Nucleus accumbens (tissue), 56 donors: ENCODE measurements at regions not wholly inside any gene's neighbourhood (a gene's known extent, or its start where the extent isn't known, plus 50 kb on each side); places are given as distances from the start of the nearest gene placed in this dataset.

ENCODE experiments used
- DNase-seq, 56 donors: peaks; one replicate each; lab custom pipeline; 2025; lab: John Stamatoyannopoulos, UW

DNA sequence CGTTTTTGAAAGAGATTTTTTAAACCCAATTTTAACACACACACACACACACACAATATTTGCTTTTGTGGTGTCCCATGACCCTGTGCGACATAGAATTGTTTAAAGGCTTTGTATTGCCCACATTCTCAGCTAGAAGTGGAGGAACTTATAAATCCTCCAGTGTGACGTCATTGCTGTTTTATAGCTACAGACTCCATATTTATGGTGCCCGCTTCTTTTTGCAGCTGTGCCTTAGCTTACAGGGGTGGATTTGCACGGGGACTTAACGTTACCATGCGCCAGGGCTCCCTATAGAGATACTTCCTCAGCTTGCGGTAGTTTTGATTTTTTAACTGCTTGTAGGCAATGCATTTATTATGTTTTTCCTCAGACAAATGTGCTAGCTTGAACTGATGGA, 101.9 kb upstream of the SMIM21 start:
- DNase-seq = no peak

DNA sequence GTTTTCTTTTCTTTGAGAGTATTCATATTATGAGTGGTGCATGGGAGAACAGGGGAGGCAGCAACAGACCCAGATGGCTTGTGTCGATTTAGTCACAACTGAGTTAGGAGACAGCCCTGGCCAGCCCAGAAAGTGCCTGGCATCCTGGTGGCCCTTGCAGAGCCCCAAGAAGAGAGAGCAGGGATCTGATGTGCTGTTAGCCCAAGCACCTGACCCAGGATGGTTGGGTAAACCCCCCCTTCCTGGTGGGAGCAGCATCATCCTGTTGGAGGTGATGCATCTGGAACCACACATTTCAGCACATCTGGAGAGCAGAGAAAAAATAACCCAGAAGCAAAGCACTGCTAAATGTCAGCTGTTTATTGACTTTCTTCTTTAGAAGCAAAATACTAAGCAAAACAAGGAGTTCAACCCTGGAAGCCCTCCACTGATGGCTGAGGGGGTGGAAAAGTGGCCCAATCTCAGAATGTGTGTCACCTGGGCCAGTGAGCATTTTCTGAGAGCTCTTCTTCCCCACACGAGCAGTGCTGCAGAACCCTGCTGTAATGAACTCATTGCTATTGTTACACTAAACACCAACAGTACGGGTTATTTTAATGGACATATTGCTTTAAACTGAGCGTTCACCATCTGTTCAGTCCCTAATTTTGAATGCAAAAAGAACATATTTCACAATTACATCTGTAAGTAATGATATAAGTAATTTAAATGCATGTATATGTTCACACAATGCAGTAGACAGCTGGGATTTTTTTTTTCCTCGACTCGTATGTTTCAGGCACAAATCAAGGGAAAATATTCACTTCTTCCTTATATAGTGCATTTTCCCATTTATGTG, 100.6 kb upstream of the SMIM21 start:
- no peak for DNase-seq

DNA sequence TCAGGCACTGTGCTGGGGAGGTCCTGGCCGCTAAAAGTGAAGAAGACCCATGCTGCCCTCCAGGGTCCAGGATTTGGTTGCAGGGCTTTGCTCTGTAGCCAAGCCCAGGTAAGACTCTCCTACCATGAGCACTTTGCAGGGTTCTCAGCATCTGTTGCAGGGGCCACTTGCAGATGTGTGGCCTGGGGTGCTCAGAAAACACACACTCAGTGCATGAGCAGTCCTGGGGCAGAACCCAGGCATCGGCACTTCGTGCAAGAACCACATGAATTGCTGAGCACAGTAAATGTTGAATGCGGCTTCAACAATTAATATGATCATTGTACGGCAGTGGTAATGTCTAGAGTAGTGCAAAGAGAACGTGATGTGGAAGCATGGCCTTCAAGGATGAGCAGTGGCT, 98.5 kb upstream of the SMIM21 start:
- DNase-seq = no peak

DNA sequence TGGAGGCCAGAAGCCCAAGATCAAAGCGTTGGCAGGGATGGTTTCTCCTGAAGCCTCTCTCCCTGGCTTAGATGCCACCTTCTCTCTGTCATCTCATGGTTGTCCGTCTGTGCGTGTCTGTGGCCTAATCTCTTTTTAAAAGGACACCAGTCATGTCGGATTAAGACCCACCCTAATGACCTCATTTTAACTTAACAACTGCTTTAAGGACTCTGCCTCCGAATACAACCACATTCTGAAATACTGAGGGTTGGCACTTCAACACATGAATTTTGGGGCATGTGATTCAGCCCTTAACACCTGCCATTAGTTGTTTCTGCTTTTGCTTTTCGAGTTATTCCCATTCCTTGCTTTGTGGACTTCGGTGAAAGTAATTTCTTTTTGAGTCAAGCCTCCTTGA, 97.8 kb upstream of the SMIM21 start:
- no peak for DNase-seq

DNA sequence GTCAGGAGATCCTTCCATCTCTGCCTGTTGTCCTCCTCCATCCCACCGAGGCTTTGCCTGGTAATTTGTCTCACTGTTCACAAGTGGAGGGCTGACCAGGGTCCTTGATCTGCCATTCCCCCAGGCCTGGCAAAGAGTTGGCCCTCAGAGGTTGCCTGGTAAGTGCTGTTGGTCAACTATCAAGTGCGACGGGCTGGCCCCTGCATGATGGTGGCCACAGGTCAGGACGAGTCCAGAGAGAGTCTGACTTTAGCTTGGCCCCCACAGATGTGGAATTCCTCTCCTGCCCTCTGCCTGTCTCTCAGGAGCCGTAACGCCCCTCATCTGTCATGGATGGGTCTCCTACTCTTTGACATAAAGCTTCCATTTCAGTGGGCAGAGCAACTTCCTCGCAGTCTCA, 97.3 kb upstream of the SMIM21 start:
- no peak for DNase-seq

DNA sequence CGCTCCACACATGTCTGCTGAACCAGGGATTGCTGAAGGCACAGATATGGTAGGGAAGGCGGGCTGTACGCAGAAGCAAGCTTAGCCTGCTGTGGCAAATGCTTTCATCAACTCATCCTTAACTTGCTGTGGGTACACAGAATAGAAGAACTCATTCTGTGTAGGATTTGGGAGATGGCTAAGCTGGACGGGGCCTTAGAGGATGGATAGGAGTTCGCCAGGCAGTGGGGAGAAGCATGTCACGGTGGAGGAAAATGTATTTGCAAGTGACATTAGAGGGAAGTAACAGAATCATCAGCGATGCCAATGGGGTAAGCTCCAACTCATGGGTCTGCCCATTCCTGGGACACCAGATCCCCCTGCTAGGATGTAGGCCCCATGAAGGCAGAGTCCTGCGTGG, 96.7 kb upstream of the SMIM21 start:
- no peak for DNase-seq

DNA sequence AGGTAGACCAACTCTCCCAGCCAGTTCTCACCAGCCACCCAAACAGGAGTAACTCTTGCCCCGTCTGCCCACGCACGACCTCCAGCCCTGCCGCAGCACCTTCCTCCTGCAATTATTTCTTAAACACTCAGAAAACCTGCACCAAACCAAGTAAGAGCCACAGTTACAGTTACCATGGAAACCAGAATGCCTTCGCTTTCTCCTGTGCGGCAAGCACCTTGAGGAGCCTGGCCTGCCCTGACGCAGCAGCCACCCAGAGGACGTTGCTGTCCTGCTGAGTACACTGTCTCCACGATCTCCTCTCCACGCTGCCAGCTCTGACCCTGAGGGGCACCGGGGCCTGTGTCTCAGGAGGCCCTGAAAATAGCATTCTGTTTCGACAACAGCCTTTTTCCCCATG, 94.3 kb upstream of the SMIM21 start:
- peak in 6 of 56 donors; percentile 4 to 53 (median 16) for DNase-seq

DNA sequence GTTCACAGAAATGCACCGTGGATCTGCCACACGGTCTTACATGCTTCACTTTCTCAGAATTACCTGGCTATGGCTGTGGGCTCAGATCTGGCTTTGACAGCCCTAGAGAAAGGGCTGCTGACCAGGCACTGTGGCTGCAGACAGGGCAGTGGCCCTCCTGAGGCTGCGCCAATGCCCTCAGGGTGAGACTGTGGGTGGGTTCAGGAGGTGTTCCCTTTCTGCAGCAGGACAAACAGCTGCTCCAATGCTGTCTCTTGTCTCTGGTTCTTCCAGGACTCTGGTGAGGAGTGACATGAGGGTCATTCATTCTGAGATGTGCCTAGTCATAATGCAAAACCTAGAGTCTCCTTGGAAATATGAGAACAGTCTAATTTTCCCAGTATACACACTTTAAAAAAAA, 90.5 kb upstream of the SMIM21 start:
- DNase-seq = no peak

DNA sequence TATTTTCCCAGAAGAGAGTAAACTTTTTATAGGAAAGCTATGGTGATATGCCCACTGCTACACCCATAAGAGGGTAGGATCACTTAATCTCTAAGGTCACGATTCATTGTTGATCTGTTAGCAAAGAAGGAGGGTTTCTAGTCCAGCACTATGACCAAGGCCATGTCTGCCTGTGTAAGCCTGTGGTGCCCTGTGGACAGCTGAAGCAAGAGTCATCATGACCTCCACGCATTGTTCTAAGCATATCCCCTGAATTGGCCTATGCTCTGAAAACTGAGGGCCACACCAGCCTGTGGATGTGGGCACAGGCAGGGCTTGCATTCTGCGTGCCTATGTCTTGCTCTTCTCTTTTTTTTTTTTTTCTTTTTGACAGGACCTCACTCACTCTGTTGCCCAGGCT, 89.8 kb upstream of the SMIM21 start:
- DNase-seq = no peak

DNA sequence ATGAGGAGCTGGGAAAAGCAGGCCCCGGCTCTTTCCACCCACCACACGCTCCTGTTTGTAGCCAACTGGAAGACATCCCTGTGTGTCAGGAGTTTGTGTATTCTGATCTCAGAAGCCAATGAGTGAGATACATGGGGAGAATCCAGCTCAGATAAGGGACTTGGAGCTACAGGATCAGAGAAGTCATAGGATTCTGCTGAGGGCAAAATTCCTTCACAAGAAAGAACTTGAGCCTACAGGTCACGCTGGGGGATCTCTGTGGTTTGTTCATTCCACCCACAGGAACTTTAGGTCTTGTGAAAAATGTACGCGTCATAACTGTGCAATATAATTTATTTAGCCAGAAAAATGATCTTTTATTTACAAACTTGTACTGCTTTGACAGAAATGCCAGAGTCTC, 80.1 kb upstream of the SMIM21 start:
- DNase-seq = no peak

DNA sequence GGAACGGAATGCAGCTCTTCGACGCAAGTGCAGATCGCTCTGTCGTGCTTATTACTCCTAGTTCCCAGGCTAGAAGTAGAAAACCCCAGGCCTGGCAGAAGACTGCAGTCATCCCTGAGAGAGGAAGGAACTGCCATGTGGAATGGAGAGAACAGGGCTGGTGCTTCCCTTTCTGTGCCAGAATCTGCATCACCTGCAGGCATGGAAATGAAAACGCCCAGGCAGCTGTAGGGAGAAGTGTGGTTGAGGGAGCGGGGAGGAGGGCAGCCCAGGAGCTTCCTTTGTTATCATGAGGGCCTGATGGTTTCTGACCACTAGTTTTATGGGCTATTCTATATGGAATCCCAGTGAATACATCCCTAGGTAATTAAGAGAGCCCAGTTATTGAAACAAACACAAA, 79.4 kb upstream of the SMIM21 start:
- DNase-seq = no peak

DNA sequence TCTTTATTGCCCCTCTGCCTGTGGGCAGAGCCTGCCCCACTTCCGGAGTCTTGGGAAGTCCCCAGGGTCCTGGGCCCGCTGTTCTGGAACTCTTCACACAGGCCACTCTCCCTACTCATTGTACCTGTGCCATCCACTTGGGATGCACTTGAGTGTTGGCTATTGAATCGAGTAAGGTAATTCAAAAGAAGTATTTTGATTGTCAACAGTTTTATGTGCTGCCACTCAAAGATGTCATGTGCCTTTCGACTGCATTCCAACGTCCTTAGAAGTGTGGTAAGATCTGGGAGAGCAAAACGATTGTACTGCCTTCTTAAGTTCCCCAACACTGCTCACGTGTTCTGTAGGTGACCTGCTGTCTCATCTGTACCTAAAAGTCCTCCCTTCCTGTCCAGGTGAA, 77.0 kb upstream of the SMIM21 start:
- DNase-seq = no peak

DNA sequence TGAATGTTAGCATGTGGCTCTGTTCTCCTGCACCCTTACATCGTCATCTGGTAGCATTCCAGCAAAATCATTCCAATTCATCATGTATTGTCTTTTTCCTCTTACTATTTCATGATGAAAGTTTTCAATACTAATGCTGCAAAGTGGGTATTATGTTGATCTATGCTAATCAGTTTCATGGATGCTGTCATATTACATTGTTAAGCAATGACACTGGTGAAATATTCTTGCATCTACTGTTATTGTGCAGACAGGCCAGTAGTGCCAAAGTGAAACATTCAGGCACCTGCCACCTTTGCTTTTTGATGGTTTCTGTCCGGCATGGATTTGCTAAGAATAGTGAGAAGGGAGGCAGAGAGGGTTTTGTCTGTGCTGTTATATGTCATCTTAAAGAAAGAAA, 76.1 kb upstream of the SMIM21 start:
- DNase-seq = no peak

DNA sequence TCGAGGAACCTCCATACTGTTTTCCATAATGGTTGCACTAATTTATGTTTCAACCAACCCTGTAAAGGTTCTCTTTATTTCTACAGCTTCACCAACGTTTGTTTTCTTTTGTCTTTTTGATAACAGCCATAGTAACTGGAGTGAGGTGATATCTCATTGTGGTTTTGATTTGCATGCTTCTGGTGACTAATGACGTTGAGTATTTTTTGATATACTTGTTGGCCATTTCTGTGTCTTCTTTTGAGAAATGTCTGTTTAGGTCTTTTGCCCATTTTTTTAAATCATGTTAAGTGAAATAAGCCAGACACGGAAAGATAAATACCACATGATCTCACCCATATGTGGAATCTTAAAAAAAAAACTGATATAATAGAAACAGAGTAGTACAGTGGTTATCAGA, 74.8 kb upstream of the SMIM21 start:
- no peak for DNase-seq

DNA sequence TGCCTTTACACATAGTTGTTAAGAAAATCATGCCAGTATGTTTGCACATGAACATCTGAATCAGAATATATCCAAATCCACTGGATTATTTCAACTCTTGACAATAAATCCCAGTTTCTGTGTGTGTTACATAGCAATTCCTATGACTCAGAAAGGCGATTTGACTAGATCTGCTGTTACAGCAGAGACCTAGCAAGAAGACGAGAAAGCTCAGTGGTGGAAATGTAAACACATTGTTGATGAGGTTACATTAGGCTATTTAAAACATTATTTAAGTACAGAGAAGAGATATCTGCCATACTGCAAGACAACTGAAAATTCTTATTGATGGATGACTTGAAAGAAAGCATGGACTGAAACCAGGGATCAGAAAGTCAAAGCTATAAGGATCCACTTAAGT, 73.0 kb upstream of the SMIM21 start:
- DNase-seq = no peak

DNA sequence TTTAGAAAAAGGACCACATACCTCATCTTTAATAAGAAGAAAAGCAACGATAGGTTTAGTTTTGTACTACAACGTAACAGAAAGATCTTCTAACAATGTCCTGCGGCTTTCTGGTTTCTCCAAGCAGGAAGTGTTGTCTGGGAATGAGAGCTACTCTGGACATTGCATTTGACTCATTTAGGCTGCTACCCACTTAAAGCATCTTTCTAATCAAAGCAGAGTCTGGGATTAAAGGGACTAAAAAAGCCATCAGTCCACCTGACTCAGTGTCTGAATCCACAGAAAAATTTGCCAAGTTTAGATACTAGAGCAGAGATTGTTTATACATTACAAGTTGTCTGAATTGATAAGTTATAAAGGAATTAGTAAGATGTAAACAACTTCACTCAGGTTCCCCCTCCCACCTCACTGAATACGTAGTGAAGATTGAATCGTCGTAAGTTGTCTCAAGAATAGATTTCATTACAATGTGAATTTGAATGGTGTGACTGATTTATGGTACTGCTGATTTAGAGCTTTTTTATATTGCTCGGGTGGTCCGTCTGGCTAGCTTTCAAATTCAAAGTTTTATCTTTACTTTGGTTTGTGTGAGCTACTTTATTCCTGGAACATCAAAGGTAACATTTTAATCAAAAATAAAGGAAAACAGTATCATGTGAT, 70.2 kb upstream of the SMIM21 start:
- no peak for DNase-seq

DNA sequence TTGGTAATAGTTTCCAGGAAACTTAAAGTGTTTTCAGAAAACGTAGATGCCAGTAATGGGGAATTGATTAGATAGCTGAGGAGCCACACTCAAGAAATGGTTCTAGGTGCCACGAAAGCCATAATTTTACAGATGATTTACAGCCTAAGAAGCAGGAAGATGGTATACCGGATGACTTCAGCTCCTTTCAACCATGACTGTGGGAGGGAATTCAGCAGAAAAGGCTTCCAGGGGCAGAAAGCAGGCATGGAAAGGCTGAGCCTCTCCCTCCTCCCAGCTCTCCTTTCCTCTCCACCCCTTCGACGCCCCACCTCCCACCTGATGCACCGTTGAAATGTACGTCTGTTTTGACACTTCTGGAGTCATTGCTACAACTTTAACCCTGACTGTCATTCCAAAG, 68.6 kb upstream of the SMIM21 start:
- no peak for DNase-seq

DNA sequence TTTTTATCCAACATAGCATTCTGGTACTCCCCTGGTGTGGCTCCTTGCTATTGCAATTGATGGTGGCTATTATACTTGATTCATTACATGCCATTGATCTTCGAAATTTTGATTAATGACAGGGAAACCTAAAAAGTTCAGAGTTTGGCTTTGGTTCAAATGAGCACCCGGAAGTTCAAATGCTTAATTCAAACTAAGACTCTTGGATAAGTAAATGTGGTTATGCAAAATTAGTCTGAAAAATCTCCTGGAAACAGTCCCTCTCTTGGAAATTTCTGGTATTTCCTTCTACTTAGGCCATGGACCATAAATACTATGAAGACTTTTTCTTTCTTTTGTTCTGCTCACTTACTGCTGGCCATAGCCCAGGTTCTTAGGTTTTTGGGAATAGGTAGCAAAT, 65.3 kb upstream of the SMIM21 start:
- no peak for DNase-seq

DNA sequence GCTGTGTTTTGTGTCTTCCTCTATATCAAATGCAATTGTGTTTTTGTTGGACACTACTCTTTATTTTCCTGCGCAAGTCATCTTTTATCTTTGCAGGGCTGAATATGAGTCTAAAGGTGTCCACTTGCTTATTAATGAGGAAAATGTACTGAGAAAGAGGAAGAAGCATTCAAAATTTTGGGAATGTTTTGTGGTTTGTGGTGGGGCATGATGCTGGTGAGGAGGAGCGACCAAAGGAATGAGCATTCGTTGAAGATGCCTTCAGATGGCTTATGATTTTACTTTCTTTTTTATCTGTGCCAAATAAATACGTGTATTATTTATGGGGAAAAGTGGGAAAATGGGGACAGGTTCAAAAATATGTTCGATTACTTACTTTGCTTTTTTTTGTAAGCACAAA, 63.9 kb upstream of the SMIM21 start:
- DNase-seq = no peak

DNA sequence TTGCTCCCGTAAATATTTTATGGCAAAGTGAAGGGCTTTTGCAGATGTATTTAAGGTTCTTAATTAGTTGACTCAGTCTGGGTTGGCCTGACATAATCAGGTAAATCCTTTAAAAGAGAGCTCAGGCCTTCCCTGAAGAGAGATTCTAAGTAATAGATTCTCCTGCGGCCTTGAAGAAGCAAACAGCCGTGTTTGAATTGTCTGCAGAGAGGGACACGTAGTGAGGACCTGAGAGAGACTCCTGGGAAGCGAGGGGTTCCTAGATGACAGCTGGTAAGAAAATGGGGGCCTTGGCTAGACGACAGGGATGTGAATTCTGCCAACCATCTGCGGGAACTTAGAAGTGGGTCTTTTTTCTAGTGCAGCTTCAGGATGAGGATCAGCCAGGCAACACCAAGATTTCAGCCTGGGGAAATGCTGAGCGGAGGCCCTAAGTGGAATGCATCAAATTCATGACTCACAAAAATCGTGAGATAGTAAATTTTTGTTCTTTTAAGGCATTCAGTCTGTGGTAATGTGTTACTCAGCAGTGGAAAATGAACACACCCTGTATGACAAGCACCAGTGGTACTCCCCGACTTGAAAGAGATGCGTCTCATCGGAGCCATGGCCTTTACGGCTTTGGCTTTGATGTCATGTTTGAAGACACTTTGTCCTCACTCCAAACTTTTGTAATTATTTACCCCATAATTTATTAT, 62.1 kb upstream of the SMIM21 start:
- DNase-seq = peak in 5 of 56 donors; percentile 11 to 40 (median 20)

DNA sequence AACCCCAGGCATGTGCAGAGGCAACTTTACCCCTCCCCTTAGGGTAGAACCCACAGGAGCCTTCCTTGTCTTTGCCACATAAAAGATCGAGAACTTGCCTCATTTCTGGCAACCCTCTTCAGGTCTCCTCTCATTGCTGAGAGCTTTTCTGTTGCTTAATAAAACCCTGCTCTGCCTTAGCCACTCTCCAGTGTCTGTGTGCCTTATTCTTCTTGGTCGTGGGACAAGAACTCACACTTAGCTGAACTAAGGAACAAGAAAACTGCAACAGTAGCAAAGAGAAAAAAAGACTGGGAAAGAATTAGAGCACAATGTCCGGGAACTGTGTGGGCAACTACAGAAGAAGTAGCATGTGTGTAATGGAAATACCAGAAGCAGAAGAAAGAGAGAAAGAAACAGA, 56.2 kb upstream of the SMIM21 start:
- DNase-seq = no peak

DNA sequence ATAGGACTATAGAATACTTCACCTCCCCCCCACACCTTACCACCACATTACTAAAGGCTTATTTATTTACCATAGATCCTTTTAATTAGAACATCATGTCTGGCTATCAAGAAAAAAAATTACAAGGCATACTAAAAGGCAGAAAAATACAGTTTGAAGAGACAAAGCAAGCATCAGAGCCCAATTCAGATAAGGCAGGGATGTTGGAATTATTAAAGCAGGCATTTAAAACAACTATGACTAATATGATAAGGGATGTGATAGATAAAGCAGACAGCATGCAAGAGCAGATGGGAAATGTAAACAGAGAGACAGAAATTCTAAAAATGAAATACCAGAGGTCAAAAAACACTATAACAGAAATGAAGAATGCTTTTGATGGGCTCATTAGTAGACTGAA, 55.4 kb upstream of the SMIM21 start:
- no peak for DNase-seq
